ENCODE measurements at regions not wholly inside any gene's neighbourhood (a gene's known extent, or its start where the extent isn't known, plus 50 kb on each side); places are given as distances from the start of the nearest gene placed in this dataset.

DNA sequence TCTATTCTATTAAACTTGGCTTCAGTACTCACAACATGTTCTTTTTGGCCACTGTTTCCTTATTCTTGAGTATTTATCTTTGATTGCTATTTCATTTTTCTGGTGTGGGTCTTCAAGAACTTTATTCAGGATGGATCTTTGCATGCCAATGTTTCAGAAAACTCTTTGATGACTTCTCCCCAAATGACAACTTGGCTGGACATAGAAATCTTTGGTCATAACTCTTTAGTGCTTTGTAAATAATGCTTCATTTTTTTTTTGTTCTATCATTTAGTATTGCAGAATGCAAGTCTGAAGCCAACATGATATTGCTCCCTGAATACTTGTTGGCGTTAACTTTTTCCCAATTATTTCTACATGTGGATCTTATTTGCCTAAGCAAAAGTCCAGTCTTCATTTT lies 103.6 kb upstream of the HS3ST2 start:
- TF ChIP-seq, protein P1, sequence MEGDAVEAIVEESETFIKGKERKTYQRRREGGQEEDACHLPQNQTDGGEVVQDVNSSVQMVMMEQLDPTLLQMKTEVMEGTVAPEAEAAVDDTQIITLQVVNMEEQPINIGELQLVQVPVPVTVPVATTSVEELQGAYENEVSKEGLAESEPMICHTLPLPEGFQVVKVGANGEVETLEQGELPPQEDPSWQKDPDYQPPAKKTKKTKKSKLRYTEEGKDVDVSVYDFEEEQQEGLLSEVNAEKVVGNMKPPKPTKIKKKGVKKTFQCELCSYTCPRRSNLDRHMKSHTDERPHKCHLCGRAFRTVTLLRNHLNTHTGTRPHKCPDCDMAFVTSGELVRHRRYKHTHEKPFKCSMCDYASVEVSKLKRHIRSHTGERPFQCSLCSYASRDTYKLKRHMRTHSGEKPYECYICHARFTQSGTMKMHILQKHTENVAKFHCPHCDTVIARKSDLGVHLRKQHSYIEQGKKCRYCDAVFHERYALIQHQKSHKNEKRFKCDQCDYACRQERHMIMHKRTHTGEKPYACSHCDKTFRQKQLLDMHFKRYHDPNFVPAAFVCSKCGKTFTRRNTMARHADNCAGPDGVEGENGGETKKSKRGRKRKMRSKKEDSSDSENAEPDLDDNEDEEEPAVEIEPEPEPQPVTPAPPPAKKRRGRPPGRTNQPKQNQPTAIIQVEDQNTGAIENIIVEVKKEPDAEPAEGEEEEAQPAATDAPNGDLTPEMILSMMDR (IDR thresholded peaks at IDR 0.05) = no peak
- no peak for TF ChIP-seq POLR2A (IDR thresholded peaks at IDR 0.05)

All from esophagus squamous epithelium (tissue), 4 donors.